Neural progenitor cell (in vitro differentiated cells): ENCODE measurements at regions not wholly inside any gene's neighbourhood (a gene's known extent, or its start where the extent isn't known, plus 50 kb on each side); places are given as distances from the start of the nearest gene placed in this dataset.

Experiments
- DNase-seq: peaks from one replicate; pipeline ENCODE4 v3.0.0-alpha.2; 2016; ENCODE audit warnings: low spot score
- H2AFZ ChIP-seq: fragments of 200-600 bp; sonication (generic); replicated peaks from 2 replicates; pipeline ENCODE4 v1.6.1; 2016; ENCODE audit warnings: antibody characterized with exemption
- H3F3A ChIP-seq: fragments of 200-600 bp; sonication (generic); 2 replicates; pipeline ENCODE4 v1.6.1; 2016; ENCODE audit warnings: antibody characterized with exemption, low read depth
- H3K27ac ChIP-seq: fragments of 200-600 bp; sonication (generic); 2 replicates; pipeline ENCODE4 v1.5.1; 2016; ENCODE audit warnings: mild to moderate bottlenecking
- H3K27me3 ChIP-seq: fragments of 200-600 bp; sonication (generic); 2 replicates; pipeline ENCODE4 v1.6.1; 2016; ENCODE audit warnings: mild to moderate bottlenecking, moderate library complexity
- H3K36me3 ChIP-seq: fragments of 200-600 bp; sonication (generic); 2 replicates; pipeline ENCODE4 v1.5.1; 2016
- H3K4me1 ChIP-seq: fragments of 200-600 bp; sonication (generic); 2 replicates; pipeline ENCODE4 v1.6.1; 2016; ENCODE audit warnings: mixed run types
- H3K4me2 ChIP-seq: fragments of 200-600 bp; sonication (generic); 2 replicates; pipeline ENCODE4 v1.6.1; 2016
- H3K4me3 ChIP-seq: fragments of 200-600 bp; sonication (generic); 2 replicates; pipeline ENCODE4 v1.5.1; 2016
- H3K79me2 ChIP-seq: fragments of 200-600 bp; sonication (generic); 2 replicates; pipeline ENCODE4 v1.6.1; 2016; ENCODE audit warnings: low read depth
- H3K9ac ChIP-seq: fragments of 200-600 bp; sonication (generic); 2 replicates; pipeline ENCODE4 v1.6.1; 2016
- H3K9me3 ChIP-seq: fragments of 200-600 bp; sonication (generic); 2 replicates; pipeline ENCODE4 v1.5.1; 2016; ENCODE audit warnings: low read depth
- H4K20me1 ChIP-seq: fragments of 200-600 bp; sonication (generic); 2 replicates; pipeline ENCODE4 v1.6.1; 2016; ENCODE audit warnings: low read depth
- H3K27ac Mint-ChIP-seq: 3 replicates; pipeline ENCODE4 v1.8.0; 2021; ENCODE audit warnings: mixed read lengths
- H3K27me3 Mint-ChIP-seq: 2 replicates; pipeline ENCODE4 v1.8.0; 2022; ENCODE audit warnings: low read depth, mild to moderate bottlenecking, inconsistent platforms, moderate library complexity, mixed read lengths; ENCODE audit not compliant: insufficient read depth
- H3K36me3 Mint-ChIP-seq: 3 replicates; pipeline ENCODE4 v1.8.0; 2021; ENCODE audit warnings: mixed read lengths
- H3K4me1 Mint-ChIP-seq: 3 replicates; pipeline ENCODE4 v1.8.0; 2021; ENCODE audit warnings: mixed read lengths
- H3K4me3 Mint-ChIP-seq: 3 replicates; pipeline ENCODE4 v1.8.0; 2021; ENCODE audit warnings: mild to moderate bottlenecking, moderate library complexity, mixed read lengths
- H3K9me3 Mint-ChIP-seq: 3 replicates; pipeline ENCODE4 v1.8.0; 2020; ENCODE audit warnings: mixed read lengths
- CTCF ChIP-seq: fragments of 200-600 bp; sonication (generic); IDR thresholded peaks from 2 replicates; pipeline ENCODE4 v1.5.1; 2017; ENCODE audit warnings: antibody characterized with exemption, mild to moderate bottlenecking
- EZH2 ChIP-seq: fragments of 200-600 bp; sonication (generic); IDR thresholded peaks from 2 replicates; pipeline ENCODE4 v1.6.1; 2017; ENCODE audit warnings: antibody characterized with exemption, mild to moderate bottlenecking, moderate library complexity
- EZH2phosphoT487 ChIP-seq: fragments of 200-600 bp; sonication (generic); IDR thresholded peaks from 2 replicates; pipeline ENCODE4 v1.6.1; 2017; ENCODE audit warnings: antibody characterized with exemption

GRCh38 chr6:144344646-144345045, 59.5 kb downstream of the UTRN start:
- no peaks in the 10 kb centered on the region for H3K9me3 ChIP-seq
- Mint-ChIP-seq H3K4me3 (no peak overlapping the region), H3K27ac (no peak overlapping the region), H3K9me3 (peaks cover 7% of the 10 kb centered on the region), H3K4me1 (peaks cover 22% of the 10 kb centered on the region), H3K36me3 (peaks cover 7% of the 10 kb centered on the region), H3K27me3 (no peaks in the 10 kb centered on the region)
- H3K27ac ChIP-seq, result no peak overlapping the region
- DNase-seq, result no peak
- no peak overlapping the region for H3K9ac ChIP-seq
- no peak overlapping the region for H3K4me2 ChIP-seq
- H3K79me2 ChIP-seq, result no peaks in the 10 kb centered on the region
- no peaks in the 10 kb centered on the region for H3K36me3 ChIP-seq
- no peaks in the 10 kb centered on the region for H3K27me3 ChIP-seq
- no peak for TF ChIP-seq EZH2phosphoT487
- TF ChIP-seq EZH2, result no peak
- no peak for TF ChIP-seq CTCF
- no peaks in the 10 kb centered on the region for H4K20me1 ChIP-seq
- no peak overlapping the region for H2AFZ ChIP-seq
- no peak overlapping the region for H3K4me3 ChIP-seq
- H3K4me1 ChIP-seq, result peaks cover 5% of the 10 kb centered on the region
- no peaks in the 10 kb centered on the region for H3F3A ChIP-seq

GRCh38 chr6:144345451-144345850, 60.3 kb downstream of the UTRN start:
- Mint-ChIP-seq H3K4me3 (no peak overlapping the region), H3K9me3 (peaks cover 7% of the 10 kb centered on the region), H3K27me3 (no peaks in the 10 kb centered on the region), H3K36me3 (peaks cover 7% of the 10 kb centered on the region), H3K4me1 (peaks cover 17% of the 10 kb centered on the region), H3K27ac (no peak overlapping the region)
- Histone ChIP-seq H3K4me3 (no peak overlapping the region), H2AFZ (no peak overlapping the region), H3K27me3 (no peaks in the 10 kb centered on the region), H3K4me1 (peaks cover 2% of the 10 kb centered on the region), H3K27ac (no peak overlapping the region), H3K79me2 (peaks cover 3% of the 10 kb centered on the region), H3K9me3 (no peaks in the 10 kb centered on the region), H3K4me2 (no peak overlapping the region), H3K36me3 (no peaks in the 10 kb centered on the region), H3K9ac (no peak overlapping the region), H3F3A (no peaks in the 10 kb centered on the region), H4K20me1 (no peaks in the 10 kb centered on the region)
- DNase-seq, result no peak
- TF ChIP-seq EZH2 (no peak), CTCF (no peak), EZH2phosphoT487 (no peak)

GRCh38 chr6:144346719-144347447, 61.7 kb downstream of the UTRN start:
- H3K4me1 Mint-ChIP-seq, result peaks cover 6% of the 10 kb centered on the region
- no peak overlapping the region for H3K27ac ChIP-seq
- no peaks in the 10 kb centered on the region for H3K27me3 Mint-ChIP-seq

More at GRCh38 chr6:144346719-144347447, 61.7 kb downstream of the UTRN start:
- TF ChIP-seq CTCF, result no peak
- no peak for TF ChIP-seq EZH2
- no peak for TF ChIP-seq EZH2phosphoT487
- no peak overlapping the region for H3K4me3 ChIP-seq
- DNase-seq, result no peak
- H3K27me3 ChIP-seq, result no peaks in the 10 kb centered on the region
- no peak overlapping the region for H3K9ac ChIP-seq
- no peak overlapping the region for H3K4me3 Mint-ChIP-seq
- H3K4me2 ChIP-seq, result no peak overlapping the region
- no peaks in the 10 kb centered on the region for H3K36me3 ChIP-seq
- H4K20me1 ChIP-seq, result no peaks in the 10 kb centered on the region
- H3F3A ChIP-seq, result no peaks in the 10 kb centered on the region
- H3K27ac Mint-ChIP-seq, result peak overlapping the region; percentile 4
- no peak overlapping the region for H2AFZ ChIP-seq
- H3K79me2 ChIP-seq, result peaks cover 10% of the 10 kb centered on the region
- no peaks in the 10 kb centered on the region for H3K4me1 ChIP-seq
- peaks cover 7% of the 10 kb centered on the region for H3K36me3 Mint-ChIP-seq
- H3K9me3 Mint-ChIP-seq, result peaks cover 7% of the 10 kb centered on the region
- no peaks in the 10 kb centered on the region for H3K9me3 ChIP-seq
